Esophagus muscularis mucosa (tissue), 4 donors: ENCODE measurements at regions not wholly inside any gene's neighbourhood (a gene's known extent, or its start where the extent isn't known, plus 50 kb on each side); places are given as distances from the start of the nearest gene placed in this dataset.

ENCODE experiments used
- EP300 ChIP-seq: sonication (generic); formaldehyde crosslinking; IDR thresholded peaks from one replicate; pipeline ENCODE4 v1.6.1; 2017; ENCODE audit warnings: antibody characterized with exemption
- POLR2A ChIP-seq: fragments of 450-650 bp; IDR thresholded peaks from one replicate; pipeline ENCODE4 v1.6.1; 2017; ENCODE audit warnings: antibody characterized with exemption, moderate library complexity, mild to moderate bottlenecking, low read depth
- POLR2AphosphoS5 ChIP-seq, 2 donors: sonication (generic); formaldehyde crosslinking; IDR thresholded peaks; one replicate each; pipeline ENCODE4 v1.6.1; 2017; ENCODE audit warnings: antibody characterized with exemption in 2 of 2
- TF ChIP-seq, protein P1 (sequence below), 3 experiments: fragments of 200-600 bp in 2 of 3; fragments of 450-650 bp in 1 of 3; sonication (generic) in 2 of 3; IDR thresholded peaks; one replicate each; pipeline ENCODE4 v1.5.1; 2017 to 2019; ENCODE audit warnings: antibody characterized with exemption in 3 of 3, mild to moderate bottlenecking in 2 of 3, moderate library complexity in 1 of 3

DNA sequence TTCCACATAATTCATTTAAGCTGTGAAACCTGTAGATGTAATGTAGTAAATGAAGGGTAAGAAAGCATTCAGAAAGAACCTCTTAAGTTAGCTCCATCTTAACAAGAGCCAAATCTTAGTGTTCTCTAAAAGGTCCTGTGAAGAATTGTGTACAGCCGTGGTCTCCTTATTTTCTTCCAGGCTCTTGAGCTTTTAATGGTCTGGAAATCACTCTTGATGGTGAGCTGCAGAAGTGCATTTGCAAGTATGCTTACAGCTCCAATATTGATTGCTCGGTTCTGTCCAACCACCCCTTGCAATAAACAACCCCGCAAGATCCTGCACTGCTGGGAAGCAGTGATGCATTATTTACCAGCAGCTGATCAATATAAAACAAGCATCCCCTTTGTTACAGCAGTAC lies 690.8 kb upstream of the FZD8 start:
- TF ChIP-seq, protein P1, sequence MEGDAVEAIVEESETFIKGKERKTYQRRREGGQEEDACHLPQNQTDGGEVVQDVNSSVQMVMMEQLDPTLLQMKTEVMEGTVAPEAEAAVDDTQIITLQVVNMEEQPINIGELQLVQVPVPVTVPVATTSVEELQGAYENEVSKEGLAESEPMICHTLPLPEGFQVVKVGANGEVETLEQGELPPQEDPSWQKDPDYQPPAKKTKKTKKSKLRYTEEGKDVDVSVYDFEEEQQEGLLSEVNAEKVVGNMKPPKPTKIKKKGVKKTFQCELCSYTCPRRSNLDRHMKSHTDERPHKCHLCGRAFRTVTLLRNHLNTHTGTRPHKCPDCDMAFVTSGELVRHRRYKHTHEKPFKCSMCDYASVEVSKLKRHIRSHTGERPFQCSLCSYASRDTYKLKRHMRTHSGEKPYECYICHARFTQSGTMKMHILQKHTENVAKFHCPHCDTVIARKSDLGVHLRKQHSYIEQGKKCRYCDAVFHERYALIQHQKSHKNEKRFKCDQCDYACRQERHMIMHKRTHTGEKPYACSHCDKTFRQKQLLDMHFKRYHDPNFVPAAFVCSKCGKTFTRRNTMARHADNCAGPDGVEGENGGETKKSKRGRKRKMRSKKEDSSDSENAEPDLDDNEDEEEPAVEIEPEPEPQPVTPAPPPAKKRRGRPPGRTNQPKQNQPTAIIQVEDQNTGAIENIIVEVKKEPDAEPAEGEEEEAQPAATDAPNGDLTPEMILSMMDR (IDR thresholded peaks at IDR 0.05): no peak
- TF ChIP-seq POLR2A: no peak
- no peak for TF ChIP-seq POLR2AphosphoS5 (IDR thresholded peaks at IDR 0.05)
- no peak for TF ChIP-seq EP300
